ENCODE measurements at regions not wholly inside any gene's neighbourhood (a gene's known extent, or its start where the extent isn't known, plus 50 kb on each side); places are given as distances from the start of the nearest gene placed in this dataset.
"Not testable (repeated sequence)": the region's sequence is repeated elsewhere in the genome, so short reads cannot be mapped to it uniquely, and the experiment has no call there.

- H3K4me3 ChIP-seq (ENCODE audit: low read length) = no peak overlapping the region
- DNase-seq (ENCODE audit: low read depth, low spot score) = no peak
Observed at GRCh38 chr12:127998988-127999387, 268.0 kb upstream of the TMEM132C start.

- H3K4me3 ChIP-seq (ENCODE audit: low read length) = no peak overlapping the region
- no peak for DNase-seq (ENCODE audit: low read depth, low spot score)
Observed at GRCh38 chr12:128004383-128004938, 262.5 kb upstream of the TMEM132C start.

- H3K4me3 ChIP-seq (ENCODE audit: low read length) = no peak overlapping the region
- no peak for DNase-seq (ENCODE audit: low read depth, low spot score)
Observed at GRCh38 chr12:128007250-128007649, 259.7 kb upstream of the TMEM132C start.

GRCh38 chr12:128008341-128008740 lies 258.6 kb upstream of the TMEM132C start:
- DNase-seq (ENCODE audit: low read depth, low spot score) = no peak
- no peak overlapping the region for H3K4me3 ChIP-seq (ENCODE audit: low read length)

GRCh38 chr12:128009108-128009507 lies 257.9 kb upstream of the TMEM132C start:
- DNase-seq (ENCODE audit: low read depth, low spot score) = no peak

GRCh38 chr12:128012110-128012509 lies 254.9 kb upstream of the TMEM132C start:
- DNase-seq (ENCODE audit: low read depth, low spot score) = no peak
- no peak overlapping the region for H3K4me3 ChIP-seq (ENCODE audit: low read length)

More at GRCh38 chr12:128009108-128009507, 257.9 kb upstream of the TMEM132C start:
- H3K4me3 ChIP-seq (ENCODE audit: low read length) = no peak overlapping the region

- DNase-seq (ENCODE audit: low read depth, low spot score) = no peak
- no peak overlapping the region for H3K4me3 ChIP-seq (ENCODE audit: low read length)
Observed at GRCh38 chr12:128015276-128015675, 251.7 kb upstream of the TMEM132C start.

GRCh38 chr12:128018067-128018466 lies 248.9 kb upstream of the TMEM132C start:
- no peak overlapping the region for H3K4me3 ChIP-seq (ENCODE audit: low read length)
- DNase-seq (ENCODE audit: low read depth, low spot score) = no peak

GRCh38 chr12:128019996-128020544 lies 246.9 kb upstream of the TMEM132C start:
- DNase-seq (ENCODE audit: low read depth, low spot score) = no peak
- no peak overlapping the region for H3K4me3 ChIP-seq (ENCODE audit: low read length)

- DNase-seq (ENCODE audit: low read depth, low spot score) = no peak
- no peak overlapping the region for H3K4me3 ChIP-seq (ENCODE audit: low read length)
Observed at GRCh38 chr12:128021561-128021960, 245.4 kb upstream of the TMEM132C start.

GRCh38 chr12:128025589-128026245 lies 241.3 kb upstream of the TMEM132C start:
- DNase-seq (ENCODE audit: low read depth, low spot score) = no peak
- H3K4me3 ChIP-seq (ENCODE audit: low read length) = no peak overlapping the region

- DNase-seq (ENCODE audit: low read depth, low spot score) = no peak
- H3K4me3 ChIP-seq (ENCODE audit: low read length) = no peak overlapping the region
Observed at GRCh38 chr12:128026696-128027574, 240.0 kb upstream of the TMEM132C start.

GRCh38 chr12:128033473-128033872 lies 233.5 kb upstream of the TMEM132C start:
- no peak overlapping the region for H3K4me3 ChIP-seq (ENCODE audit: low read length)
- no peak for DNase-seq (ENCODE audit: low read depth, low spot score)

GRCh38 chr12:128040971-128041370 lies 226.0 kb upstream of the TMEM132C start:
- H3K4me3 ChIP-seq (ENCODE audit: low read length) = no peak overlapping the region
- DNase-seq (ENCODE audit: low read depth, low spot score) = no peak

GRCh38 chr12:128042283-128042682 lies 224.7 kb upstream of the TMEM132C start:
- DNase-seq (ENCODE audit: low read depth, low spot score); H3K4me3 ChIP-seq (ENCODE audit: low read length): not testable (repeated sequence)

- DNase-seq (ENCODE audit: low read depth, low spot score) = no peak
- H3K4me3 ChIP-seq (ENCODE audit: low read length) = no peak overlapping the region
Observed at GRCh38 chr12:128042825-128043224, 224.1 kb upstream of the TMEM132C start.

GRCh38 chr12:128043317-128043716 lies 223.7 kb upstream of the TMEM132C start:
- no peak overlapping the region for H3K4me3 ChIP-seq (ENCODE audit: low read length)
- no peak for DNase-seq (ENCODE audit: low read depth, low spot score)

- DNase-seq (ENCODE audit: low read depth, low spot score) = no peak
- H3K4me3 ChIP-seq (ENCODE audit: low read length) = no peak overlapping the region
Observed at GRCh38 chr12:128047266-128048060, 219.5 kb upstream of the TMEM132C start.

GRCh38 chr12:128052331-128052730 lies 214.6 kb upstream of the TMEM132C start:
- H3K4me3 ChIP-seq (ENCODE audit: low read length) = no peak overlapping the region
- DNase-seq (ENCODE audit: low read depth, low spot score) = no peak

All from Jurkat, Clone E6-1 (cell line).